Upper lobe of left lung (tissue), 6 donors: ENCODE measurements at regions not wholly inside any gene's neighbourhood (a gene's known extent, or its start where the extent isn't known, plus 50 kb on each side); places are given as distances from the start of the nearest gene placed in this dataset.

Source experiments
- ATAC-seq, 2 donors: fragments of 200-7000 bp; cut with Tn5 transposase; one replicate each; pipeline ENCODE4 v1.9.1; 2022; ENCODE audit warnings: mild to moderate bottlenecking in 2 of 2, moderate library complexity in 2 of 2; ENCODE audit not compliant: low FRiP score in 2 of 2
- DNase-seq, 2 donors: peaks; one replicate each; pipeline ENCODE4 v3.0.0-alpha.2; 2019 to 2020
- H3K27ac ChIP-seq, 4 donors: fragments of 200-600 bp; sonication (generic); one replicate each; pipeline ENCODE4 v1.5.1; 2016 to 2019
- H3K27me3 ChIP-seq, 4 donors: fragments of 200-600 bp; sonication (generic); one replicate each; pipeline ENCODE4 v1.5.1; 2017 to 2019
- H3K36me3 ChIP-seq, 4 donors: fragments of 200-600 bp; sonication (generic); one replicate each; pipeline ENCODE4 v1.5.1; 2016 to 2019
- H3K4me1 ChIP-seq, 4 donors: fragments of 200-600 bp; sonication (generic); one replicate each; pipeline ENCODE4 v1.5.1; 2018 to 2019
- H3K4me3 ChIP-seq, 4 donors: fragments of 200-600 bp; sonication (generic); one replicate each; pipeline ENCODE4 v1.5.1; 2017 to 2019; ENCODE audit warnings: mild to moderate bottlenecking in 2 of 4, moderate library complexity in 1 of 4
- H3K9me3 ChIP-seq, 4 donors: fragments of 200-600 bp; sonication (generic); one replicate each; pipeline ENCODE4 v1.5.1; 2018 to 2019
- CTCF ChIP-seq, 6 experiments: fragments of 450-650 bp in 4 of 6; fragments of 200-600 bp in 2 of 6; sonication (generic) in 2 of 6; IDR thresholded peaks; one replicate each; pipeline ENCODE4 v1.5.1; 2016 to 2019; ENCODE audit warnings: antibody characterized with exemption in 6 of 6
- EP300 ChIP-seq, 4 donors: sonication (generic); formaldehyde crosslinking; IDR thresholded peaks; one replicate each; pipeline ENCODE4 v1.5.1; 2017; ENCODE audit warnings: antibody characterized with exemption in 4 of 4, control low read depth in 2 of 4
- POLR2A ChIP-seq, 4 donors: fragments of 450-650 bp; IDR thresholded peaks; one replicate each; pipeline ENCODE4 v1.5.1; 2016 to 2017; ENCODE audit warnings: antibody characterized with exemption in 4 of 4, mild to moderate bottlenecking in 2 of 4
- POLR2AphosphoS5 ChIP-seq, 2 donors: sonication (generic); formaldehyde crosslinking; IDR thresholded peaks; one replicate each; pipeline ENCODE4 v1.5.1; 2017; ENCODE audit warnings: antibody characterized with exemption in 2 of 2
- WGBS, 2 donors: methylation state at CpG; one replicate each; pipeline ENCODE4 v1.1.5; 2017 to 2018; 5-methylcytosine and 5-hydroxymethylcytosine counted together
- donor health status: DM: no; HTN: no; CAD: no; lungs with moderate emphysema.
- donor health status: DM: no; HTN: yes; CAD: no; lungs with severe emphysema.

DNA sequence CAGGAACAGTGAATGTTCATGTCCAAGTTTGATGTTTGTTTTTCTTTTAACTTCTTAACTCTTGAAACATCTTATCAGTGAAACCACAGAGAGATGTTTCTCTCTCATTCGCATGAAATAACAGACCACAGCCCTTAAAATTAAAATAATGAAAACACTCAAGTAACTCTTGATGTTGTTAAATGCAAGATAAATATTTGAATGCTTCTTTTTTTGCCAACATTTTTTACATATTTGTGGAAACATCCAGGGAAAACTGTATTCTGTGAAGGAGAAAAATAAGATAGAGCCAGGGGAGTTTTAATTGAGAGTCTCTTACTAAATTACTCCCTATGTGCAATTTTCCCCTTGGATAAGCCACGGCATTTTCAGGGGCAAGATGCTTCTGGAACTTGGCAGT lies 361.8 kb upstream of the MGMT start:
- Histone ChIP-seq H3K27ac (no peak overlapping the region), H3K4me3 (no peak overlapping the region), H3K9me3 (no peaks in the 10 kb centered on the region), H3K36me3 (no peaks in the 10 kb centered on the region), H3K27me3 (no peaks in the 10 kb centered on the region), H3K4me1 (no peaks in the 10 kb centered on the region)
- WGBS, 2 donors: 12 to 15% methylated on average over 2 of the region's 2 CpGs
- no peak for DNase-seq
- ATAC-seq: no peak
- TF ChIP-seq POLR2AphosphoS5 (IDR thresholded peaks at IDR 0.05) (no peak), EP300 (IDR thresholded peaks at IDR 0.05) (no peak), CTCF (IDR thresholded peaks at IDR 0.05) (no peak), POLR2A (IDR thresholded peaks at IDR 0.05) (no peak)

DNA sequence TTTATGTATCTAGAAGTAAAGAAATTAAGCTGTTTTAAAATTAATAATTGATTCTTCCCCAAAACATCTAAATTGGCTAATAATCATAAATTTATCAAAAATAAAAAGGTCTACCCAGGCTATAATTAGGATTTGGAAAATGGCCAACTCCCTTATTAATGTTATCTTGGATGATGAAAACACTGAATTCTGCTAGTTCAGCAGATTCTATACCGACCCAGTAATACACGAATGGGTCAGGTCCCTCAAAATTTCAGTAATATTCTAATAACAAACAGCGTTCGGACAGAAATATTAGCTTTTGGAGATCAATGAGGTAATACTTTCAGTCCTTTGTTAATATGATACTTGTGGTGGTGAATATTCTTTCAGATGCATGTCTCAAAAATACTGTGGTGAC lies 360.7 kb upstream of the MGMT start:
- ATAC-seq: no peak
- Histone ChIP-seq H3K36me3 (no peaks in the 10 kb centered on the region), H3K4me1 (no peaks in the 10 kb centered on the region), H3K27ac (no peak overlapping the region), H3K9me3 (no peaks in the 10 kb centered on the region), H3K4me3 (no peak overlapping the region), H3K27me3 (no peaks in the 10 kb centered on the region)
- DNase-seq: no peak
- TF ChIP-seq CTCF (IDR thresholded peaks at IDR 0.05): no peak
- TF ChIP-seq EP300 (IDR thresholded peaks at IDR 0.05): no peak
- no peak for TF ChIP-seq POLR2A (IDR thresholded peaks at IDR 0.05)
- TF ChIP-seq POLR2AphosphoS5 (IDR thresholded peaks at IDR 0.05): no peak
- 80 to 89% methylated on average over 4 of the region's 4 CpGs for WGBS, 2 donors

DNA sequence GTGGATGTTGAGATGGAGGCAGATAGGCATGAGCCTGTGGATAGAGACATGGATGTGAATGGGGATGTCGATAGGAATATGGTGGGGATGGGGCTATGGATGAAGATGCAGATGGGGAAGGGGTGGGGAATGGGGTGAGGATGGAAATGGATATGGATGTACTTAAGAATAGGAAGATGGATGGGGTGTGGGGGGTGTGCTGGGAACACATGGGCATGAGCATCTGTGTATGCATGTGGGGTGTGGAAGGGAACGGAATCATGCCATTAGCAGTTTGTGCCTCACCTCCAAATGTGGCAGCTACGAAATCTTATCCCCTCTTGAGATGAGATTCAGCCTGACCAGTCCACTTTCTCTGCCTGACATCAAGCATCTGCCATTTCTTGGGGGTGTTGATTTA lies 359.5 kb upstream of the MGMT start:
- Histone ChIP-seq H3K4me3 (no peak overlapping the region), H3K9me3 (no peaks in the 10 kb centered on the region), H3K36me3 (no peaks in the 10 kb centered on the region), H3K27ac (no peak overlapping the region), H3K4me1 (no peaks in the 10 kb centered on the region), H3K27me3 (no peaks in the 10 kb centered on the region)
- DNase-seq (no peak), ATAC-seq (no peak)
- TF ChIP-seq CTCF (IDR thresholded peaks at IDR 0.05): no peak
- TF ChIP-seq EP300 (IDR thresholded peaks at IDR 0.05): no peak
- no peak for TF ChIP-seq POLR2AphosphoS5 (IDR thresholded peaks at IDR 0.05)
- no peak for TF ChIP-seq POLR2A (IDR thresholded peaks at IDR 0.05)
- 76 to 86% methylated on average over 3 of the region's 3 CpGs for WGBS, 2 donors

- TF ChIP-seq POLR2AphosphoS5 (IDR thresholded peaks at IDR 0.05) (no peak), POLR2A (IDR thresholded peaks at IDR 0.05) (no peak), EP300 (IDR thresholded peaks at IDR 0.05) (no peak), CTCF (IDR thresholded peaks at IDR 0.05) (no peak)
- no peaks in the 10 kb centered on the region for H3K4me1 ChIP-seq
- ATAC-seq (no peak), DNase-seq (no peak)
- WGBS, 2 donors: 69 to 87% methylated on average over 3 to 6 of the region's 6 CpGs
- no peak overlapping the region for H3K27ac ChIP-seq
- no peaks in the 10 kb centered on the region for H3K9me3 ChIP-seq
- no peaks in the 10 kb centered on the region for H3K36me3 ChIP-seq
- no peak overlapping the region for H3K4me3 ChIP-seq
- H3K27me3 ChIP-seq: no peaks in the 10 kb centered on the region
Observed at GRCh38 chr10:129108378-129108777, 358.7 kb upstream of the MGMT start.

DNA sequence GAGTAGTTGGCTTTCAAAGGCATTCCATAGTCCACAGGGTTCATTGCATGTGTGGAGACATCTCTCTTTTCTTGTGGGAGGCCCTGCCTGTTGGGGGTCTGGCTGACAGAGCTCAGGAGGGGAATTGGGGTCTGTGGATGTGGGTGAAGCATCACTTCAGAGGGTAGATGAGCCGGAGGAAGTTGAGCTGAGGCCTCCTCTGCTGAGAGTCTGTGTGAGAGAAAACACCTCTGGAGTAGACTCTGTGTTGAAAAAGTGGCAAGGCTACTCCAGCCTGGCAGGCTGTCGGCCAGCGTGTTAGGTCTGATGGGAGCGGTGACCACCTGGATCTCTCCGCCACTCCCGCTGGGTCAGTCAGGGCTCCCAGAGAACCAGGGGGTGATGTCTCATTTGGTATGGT lies 358.0 kb upstream of the MGMT start:
- 91 to 99% methylated on average over 6 of the region's 6 CpGs for WGBS, 2 donors
- no peak for ATAC-seq
- no peak for DNase-seq
- no peak overlapping the region for H3K27ac ChIP-seq
- H3K36me3 ChIP-seq: no peaks in the 10 kb centered on the region
- no peaks in the 10 kb centered on the region for H3K27me3 ChIP-seq
- no peak overlapping the region for H3K4me3 ChIP-seq
- H3K9me3 ChIP-seq: no peaks in the 10 kb centered on the region
- TF ChIP-seq POLR2AphosphoS5 (IDR thresholded peaks at IDR 0.05) (no peak), POLR2A (IDR thresholded peaks at IDR 0.05) (no peak), EP300 (IDR thresholded peaks at IDR 0.05) (no peak), CTCF (IDR thresholded peaks at IDR 0.05) (no peak)
- H3K4me1 ChIP-seq: no peaks in the 10 kb centered on the region
